ENCODE measurements at regions not wholly inside any gene's neighbourhood (a gene's known extent, or its start where the extent isn't known, plus 50 kb on each side); places are given as distances from the start of the nearest gene placed in this dataset.
"Not testable (repeated sequence)": the region's sequence is repeated elsewhere in the genome, so short reads cannot be mapped to it uniquely, and the experiment has no call there.

- no peak for DNase-seq (ENCODE audit: low spot score)
Measured at GRCh38 chr5:24135536-24135935, 509.2 kb downstream of the CDH10 start.

- no peak for DNase-seq (ENCODE audit: low spot score)
Measured at GRCh38 chr5:24141046-24141445, 503.7 kb downstream of the CDH10 start.

- DNase-seq (ENCODE audit: low spot score), result no peak
Measured at GRCh38 chr5:24142341-24142740, 502.4 kb downstream of the CDH10 start.

- DNase-seq (ENCODE audit: low spot score), result no peak
Measured at GRCh38 chr5:24145806-24146205, 499.0 kb downstream of the CDH10 start.

GRCh38 chr5:24161559-24161958 lies 483.2 kb downstream of the CDH10 start:
- no peak for DNase-seq (ENCODE audit: low spot score)

GRCh38 chr5:24162343-24162742 lies 482.4 kb downstream of the CDH10 start:
- no peak for DNase-seq (ENCODE audit: low spot score)

- no peak for DNase-seq (ENCODE audit: low spot score)
Measured at GRCh38 chr5:24163091-24163490, 481.7 kb downstream of the CDH10 start.

GRCh38 chr5:24167806-24168205 lies 477.0 kb downstream of the CDH10 start:
- no peak for DNase-seq (ENCODE audit: low spot score)

- no peak for DNase-seq (ENCODE audit: low spot score)
Measured at GRCh38 chr5:24170026-24170425, 474.8 kb downstream of the CDH10 start.

GRCh38 chr5:24170930-24171329 lies 473.8 kb downstream of the CDH10 start:
- not testable (repeated sequence) for DNase-seq (ENCODE audit: low spot score)

- DNase-seq (ENCODE audit: low spot score), result no peak
Measured at GRCh38 chr5:24177821-24178220, 467.0 kb downstream of the CDH10 start.

- no peak for DNase-seq (ENCODE audit: low spot score)
Measured at GRCh38 chr5:24183981-24184380, 460.8 kb downstream of the CDH10 start.

- DNase-seq (ENCODE audit: low spot score), result no peak
Measured at GRCh38 chr5:24188216-24188925, 456.4 kb downstream of the CDH10 start.

- no peak for DNase-seq (ENCODE audit: low spot score)
Measured at GRCh38 chr5:24196789-24197188, 448.0 kb downstream of the CDH10 start.

- DNase-seq (ENCODE audit: low spot score), result no peak
Measured at GRCh38 chr5:24208686-24209106, 436.1 kb downstream of the CDH10 start.

- DNase-seq (ENCODE audit: low spot score), result no peak
Measured at GRCh38 chr5:24215114-24215513, 429.7 kb downstream of the CDH10 start.

GRCh38 chr5:24222876-24223275 lies 421.9 kb downstream of the CDH10 start:
- no peak for DNase-seq (ENCODE audit: low spot score)

- no peak for DNase-seq (ENCODE audit: low spot score)
Measured at GRCh38 chr5:24225051-24225450, 419.7 kb downstream of the CDH10 start.

- DNase-seq (ENCODE audit: low spot score), result no peak
Measured at GRCh38 chr5:24226479-24226878, 418.3 kb downstream of the CDH10 start.

- not testable (repeated sequence) for DNase-seq (ENCODE audit: low spot score)
Measured at GRCh38 chr5:24227881-24228280, 416.9 kb downstream of the CDH10 start.

GRCh38 chr5:24232041-24232440 lies 412.7 kb downstream of the CDH10 start:
- DNase-seq (ENCODE audit: low spot score), result no peak

GRCh38 chr5:24232929-24233498 lies 411.8 kb downstream of the CDH10 start:
- DNase-seq (ENCODE audit: low spot score), result no peak

GRCh38 chr5:24235946-24236345 lies 408.8 kb downstream of the CDH10 start:
- DNase-seq (ENCODE audit: low spot score), result no peak

GRCh38 chr5:24245821-24246220 lies 399.0 kb downstream of the CDH10 start:
- DNase-seq (ENCODE audit: low spot score), result no peak
